Epithelial cell of esophagus (primary cell): ENCODE measurements at regions not wholly inside any gene's neighbourhood (a gene's known extent, or its start where the extent isn't known, plus 50 kb on each side); places are given as distances from the start of the nearest gene placed in this dataset.
A peak's percentile ranks its signal among the peaks of the same experiment; 100 is the strongest.

Source experiments
- DNase-seq: peaks from one replicate; pipeline ENCODE4 v3.0.0; 2010; ENCODE audit warnings: low read depth
- H3K4me3 ChIP-seq: 2 replicates; pipeline ENCODE4 v1.5.1; 2011; ENCODE audit warnings: mild to moderate bottlenecking, low read length, control low read depth
- TF ChIP-seq, protein P1 (sequence below): IDR thresholded peaks from 2 replicates; pipeline ENCODE4 v1.5.1; 2011; ENCODE audit warnings: low read depth, mild to moderate bottlenecking, low read length, control low read depth, inconsistent platforms; ENCODE audit not compliant: insufficient read depth; ENCODE audit errors: missing control alignments

DNA sequence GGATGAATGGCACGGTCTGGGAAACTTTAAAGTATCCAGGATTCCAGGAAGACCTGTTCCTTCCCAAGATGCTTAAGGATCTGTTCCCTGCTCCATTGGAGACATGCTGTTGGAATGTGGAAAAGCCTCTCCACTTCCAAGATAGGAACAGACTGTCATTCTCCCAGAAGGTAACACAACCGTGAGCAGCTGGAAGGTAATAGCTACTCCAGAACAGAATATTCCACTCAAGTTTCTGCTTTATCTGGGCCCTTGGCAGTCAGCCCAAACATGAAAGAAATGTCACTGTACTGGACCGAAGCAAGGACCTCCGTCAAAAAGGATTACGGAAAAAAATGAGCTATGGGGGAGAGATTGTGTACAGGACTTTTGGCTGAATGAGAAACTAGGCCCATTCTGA lies 420.9 kb upstream of the NBEA start:
- TF ChIP-seq, protein P1, sequence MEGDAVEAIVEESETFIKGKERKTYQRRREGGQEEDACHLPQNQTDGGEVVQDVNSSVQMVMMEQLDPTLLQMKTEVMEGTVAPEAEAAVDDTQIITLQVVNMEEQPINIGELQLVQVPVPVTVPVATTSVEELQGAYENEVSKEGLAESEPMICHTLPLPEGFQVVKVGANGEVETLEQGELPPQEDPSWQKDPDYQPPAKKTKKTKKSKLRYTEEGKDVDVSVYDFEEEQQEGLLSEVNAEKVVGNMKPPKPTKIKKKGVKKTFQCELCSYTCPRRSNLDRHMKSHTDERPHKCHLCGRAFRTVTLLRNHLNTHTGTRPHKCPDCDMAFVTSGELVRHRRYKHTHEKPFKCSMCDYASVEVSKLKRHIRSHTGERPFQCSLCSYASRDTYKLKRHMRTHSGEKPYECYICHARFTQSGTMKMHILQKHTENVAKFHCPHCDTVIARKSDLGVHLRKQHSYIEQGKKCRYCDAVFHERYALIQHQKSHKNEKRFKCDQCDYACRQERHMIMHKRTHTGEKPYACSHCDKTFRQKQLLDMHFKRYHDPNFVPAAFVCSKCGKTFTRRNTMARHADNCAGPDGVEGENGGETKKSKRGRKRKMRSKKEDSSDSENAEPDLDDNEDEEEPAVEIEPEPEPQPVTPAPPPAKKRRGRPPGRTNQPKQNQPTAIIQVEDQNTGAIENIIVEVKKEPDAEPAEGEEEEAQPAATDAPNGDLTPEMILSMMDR = no peak
- no peak overlapping the region for H3K4me3 ChIP-seq
- no peak for DNase-seq

DNA sequence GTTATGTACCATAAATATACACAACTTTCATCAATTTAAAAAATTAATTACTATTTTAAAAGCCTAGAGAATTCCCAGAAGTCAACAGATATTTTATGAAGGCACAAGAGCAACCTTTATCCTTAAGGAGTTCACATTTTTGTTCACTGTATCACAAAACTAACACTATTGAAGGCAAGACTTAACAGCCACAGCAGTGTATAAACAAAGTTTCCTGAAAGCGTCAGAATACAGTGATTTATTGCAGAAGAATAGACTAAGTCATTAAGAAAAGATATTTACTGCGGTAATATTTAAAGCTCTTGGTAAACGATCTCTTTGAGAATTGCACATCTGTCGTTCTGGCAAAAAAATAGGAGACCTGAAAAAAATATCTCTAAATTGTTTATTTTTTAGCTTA lies 419.3 kb upstream of the NBEA start:
- no peak for DNase-seq
- TF ChIP-seq, protein P1 = no peak
- no peak overlapping the region for H3K4me3 ChIP-seq

GRCh38 chr13:34523406-34523805 lies 418.7 kb upstream of the NBEA start:
- DNase-seq = peak; percentile 31
- TF ChIP-seq, protein P1 = no peak
- H3K4me3 ChIP-seq = no peak overlapping the region

DNA sequence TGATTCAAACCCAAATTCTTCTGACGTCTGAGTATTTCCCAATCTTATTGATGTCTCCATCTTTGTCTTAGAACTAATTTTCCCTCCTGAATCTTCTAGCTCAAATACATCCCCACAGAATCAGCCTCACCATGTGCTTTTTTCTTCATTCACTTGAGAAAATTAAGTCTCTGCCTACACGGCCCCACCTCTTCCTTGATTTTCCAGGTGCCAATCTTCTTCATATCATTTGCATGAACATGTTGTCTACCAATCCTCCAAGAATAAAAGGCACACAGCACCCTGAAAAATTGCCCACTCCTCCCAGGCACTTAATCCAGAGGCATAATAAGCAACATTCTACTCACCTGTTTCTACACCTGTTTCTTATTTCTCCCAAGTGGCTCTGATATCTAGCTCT lies 408.1 kb upstream of the NBEA start:
- no peak overlapping the region for H3K4me3 ChIP-seq
- TF ChIP-seq, protein P1 = no peak
- DNase-seq = no peak

- no peak overlapping the region for H3K4me3 ChIP-seq
- DNase-seq = peak; percentile 47
- TF ChIP-seq, protein P1 = no peak
Measured at GRCh38 chr13:34542321-34542720, 399.7 kb upstream of the NBEA start.

DNA sequence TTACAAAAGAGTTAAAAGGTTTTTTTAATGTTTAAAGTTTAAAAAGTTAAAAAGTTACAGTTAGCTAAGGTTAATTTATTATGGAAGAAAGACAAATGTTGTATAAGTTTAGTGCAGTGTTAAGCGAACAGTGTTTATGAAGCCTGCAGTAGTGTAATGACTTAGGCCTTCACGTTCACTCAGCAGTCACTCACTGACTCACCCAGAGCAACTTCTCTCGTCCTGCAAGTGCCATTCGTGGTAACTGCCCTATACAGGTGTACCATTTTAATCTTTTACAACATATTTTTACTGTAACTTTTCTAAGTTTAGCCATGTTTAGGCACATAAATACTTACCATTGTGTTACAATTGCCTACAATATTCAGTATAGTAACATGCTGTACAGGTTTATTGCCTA lies 398.2 kb upstream of the NBEA start:
- TF ChIP-seq, protein P1 = no peak
- no peak overlapping the region for H3K4me3 ChIP-seq
- DNase-seq = peak; percentile 36

GRCh38 chr13:34545461-34545860 lies 396.6 kb upstream of the NBEA start:
- peak; percentile 15 for DNase-seq
- no peak overlapping the region for H3K4me3 ChIP-seq
- TF ChIP-seq, protein P1 = no peak
